Endothelial cell of umbilical vein (primary cell): ENCODE measurements at regions not wholly inside any gene's neighbourhood (a gene's known extent, or its start where the extent isn't known, plus 50 kb on each side); places are given as distances from the start of the nearest gene placed in this dataset.

Experiments used
- CTCF ChIP-seq, 2 donors: IDR thresholded peaks; 1 replicate in 1 of 2; 2 replicates in 1 of 2; pipeline ENCODE4 v1.5.1; 2011; ENCODE audit warnings: low read length in 2 of 2, mild to moderate bottlenecking in 2 of 2, moderate library complexity in 2 of 2, control low read depth in 1 of 2, inconsistent platforms in 1 of 2, low read depth in 1 of 2; ENCODE audit not compliant: insufficient read depth in 1 of 2; ENCODE audit errors: extremely low read depth in 1 of 2
- EZH2 ChIP-seq: IDR thresholded peaks from 2 replicates; pipeline ENCODE4 v1.6.1; 2012; ENCODE audit warnings: borderline replicate concordance, low read depth, mild to moderate bottlenecking, moderate library complexity, low read length, inconsistent platforms; ENCODE audit not compliant: severe bottlenecking
- GATA2 ChIP-seq: IDR thresholded peaks from 2 replicates; pipeline ENCODE4 v1.7.0; 2011; ENCODE audit warnings: low read depth, mild to moderate bottlenecking, moderate library complexity, mixed read lengths, low read length; ENCODE audit not compliant: insufficient read length, insufficient read depth
- JUN ChIP-seq: IDR thresholded peaks from 2 replicates; pipeline ENCODE4 v1.6.1; 2011; ENCODE audit warnings: borderline replicate concordance, low read depth; ENCODE audit not compliant: insufficient read length, insufficient read depth
- MYC ChIP-seq: IDR thresholded peaks from one replicate; pipeline ENCODE4 v1.6.1; 2011; ENCODE audit warnings: mild to moderate bottlenecking, low read depth, low read length
- POLR2A ChIP-seq: IDR thresholded peaks from 2 replicates; pipeline ENCODE4 v1.6.1; 2012; ENCODE audit warnings: low read depth, mild to moderate bottlenecking, control low read depth, low read length
- POLR2AphosphoS5 ChIP-seq: IDR thresholded peaks from 2 replicates; pipeline ENCODE4 v1.6.1; 2012; ENCODE audit warnings: low read depth, mild to moderate bottlenecking, control low read depth, low read length, moderate library complexity; ENCODE audit not compliant: insufficient read depth
- TF ChIP-seq, protein P1 (sequence below): IDR thresholded peaks from 2 replicates; pipeline ENCODE4 v1.6.1; 2011; ENCODE audit not compliant: insufficient read depth, insufficient read length

GRCh38 chr6:903761-904160, 210.8 kb upstream of the EXOC2 start:
- TF ChIP-seq, protein P1, sequence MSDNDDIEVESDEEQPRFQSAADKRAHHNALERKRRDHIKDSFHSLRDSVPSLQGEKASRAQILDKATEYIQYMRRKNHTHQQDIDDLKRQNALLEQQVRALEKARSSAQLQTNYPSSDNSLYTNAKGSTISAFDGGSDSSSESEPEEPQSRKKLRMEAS, result no peak
- TF ChIP-seq CTCF (IDR thresholded peaks at IDR 0.05; ENCODE audit: extremely low read depth in 1 of 2, insufficient read depth in 1 of 2, low read depth in 1 of 2, low read length in 2 of 2), result no peak
- TF ChIP-seq POLR2A, result no peak
- no peak for TF ChIP-seq POLR2AphosphoS5
- no peak for TF ChIP-seq MYC
- TF ChIP-seq EZH2, result no peak
- TF ChIP-seq JUN, result no peak
- no peak for TF ChIP-seq GATA2
